HUDEP-2 (cell line): ENCODE measurements at regions not wholly inside any gene's neighbourhood (a gene's known extent, or its start where the extent isn't known, plus 50 kb on each side); places are given as distances from the start of the nearest gene placed in this dataset.
A peak's percentile ranks its signal among the peaks of the same experiment; 100 is the strongest.

Experiments
- DNase-seq, 76 experiments: peaks; one replicate each; lab custom pipeline; 2025; ENCODE audit not compliant: unreplicated experiment in 76 of 76; lab: John Stamatoyannopoulos, UW

- DNase-seq = no peak
Observed at GRCh38 chr5:108650997-108651396, 96.7 kb upstream of the FER start.

- DNase-seq = no peak
Observed at GRCh38 chr5:108649646-108650045, 98.1 kb upstream of the FER start.

- DNase-seq = no peak
Observed at GRCh38 chr5:108649106-108649505, 98.6 kb upstream of the FER start.

GRCh38 chr5:108642170-108642906 lies 105.4 kb upstream of the FER start:
- peak in 69 of 76 experiments; percentile 2 to 79 (median 46) for DNase-seq

GRCh38 chr5:108641596-108641995 lies 106.1 kb upstream of the FER start:
- DNase-seq = no peak

- DNase-seq = no peak
Observed at GRCh38 chr5:108639366-108639765, 108.3 kb upstream of the FER start.

GRCh38 chr5:108638021-108638420 lies 109.7 kb upstream of the FER start:
- DNase-seq = no peak

GRCh38 chr5:108637134-108637533 lies 110.6 kb upstream of the FER start:
- no peak for DNase-seq

- DNase-seq = no peak
Observed at GRCh38 chr5:108636135-108636853, 111.4 kb upstream of the FER start.

GRCh38 chr5:108634617-108635288 lies 112.9 kb upstream of the FER start:
- no peak for DNase-seq

- no peak for DNase-seq
Observed at GRCh38 chr5:108634010-108634616, 113.6 kb upstream of the FER start.

- DNase-seq = no peak
Observed at GRCh38 chr5:108629779-108630528, 117.7 kb upstream of the FER start.

GRCh38 chr5:108625654-108626053 lies 122.0 kb upstream of the FER start:
- no peak for DNase-seq

- no peak for DNase-seq
Observed at GRCh38 chr5:108623826-108624225, 123.9 kb upstream of the FER start.

- DNase-seq = no peak
Observed at GRCh38 chr5:108620516-108620915, 127.2 kb upstream of the FER start.

GRCh38 chr5:108619815-108620214 lies 127.9 kb upstream of the FER start:
- peak in 19 of 76 experiments; percentile 3 to 75 (median 38) for DNase-seq

GRCh38 chr5:108617467-108618435 lies 129.9 kb upstream of the FER start:
- DNase-seq = no peak

GRCh38 chr5:108615216-108615615 lies 132.5 kb upstream of the FER start:
- DNase-seq = no peak

- no peak for DNase-seq
Observed at GRCh38 chr5:108607421-108607820, 140.3 kb upstream of the FER start.
